ENCODE measurements at regions not wholly inside any gene's neighbourhood (a gene's known extent, or its start where the extent isn't known, plus 50 kb on each side); places are given as distances from the start of the nearest gene placed in this dataset.

- no TSS peak for BruUV-seq (replicated peaks)
- ChIA-PET POLR2A (interaction anchor here (0.6 to 0.7 kb wide), 2 partner anchors 25 to 214 kb away, joined by 3 to 7 read pairs; no protein-coding TSS in a partner anchor), CTCF (no interaction called here)
- no peak for ATAC-seq
- no peak overlapping the region for H3K27ac ChIP-seq (ENCODE audit: low read length)
- H3K9me3 ChIP-seq (ENCODE audit: control insufficient read depth, insufficient read depth, low read depth, low read length): no peaks in the 10 kb centered on the region
- intact Hi-C loops (cut with micrococcal nuclease; ENCODE audit: unreplicated experiment) (no loop called here), in situ Hi-C loops (cut with HindIII; ENCODE audit: low pct_unique_long_range_greater_than_20kb, low sequenced_read_pairs) (no loop called here)
- H3K27me3 ChIP-seq (ENCODE audit: control insufficient read depth, insufficient read depth, low read length): no peaks in the 10 kb centered on the region
- no peaks in the 10 kb centered on the region for H3K36me3 ChIP-seq (ENCODE audit: control insufficient read depth, insufficient read depth, low read length)
- no peaks in the 10 kb centered on the region for H3K4me1 ChIP-seq (ENCODE audit: control insufficient read depth, insufficient read depth, low read length)
- TF ChIP-seq POLR2AphosphoS5 (IDR thresholded peaks at IDR 0.05; ENCODE audit: low read depth, low read length) (no peak), REST (IDR thresholded peaks at IDR 0.05; ENCODE audit: insufficient read depth in 1 of 2, low read depth in 2 of 2, low read length in 1 of 2) (no peak), CTCF (IDR thresholded peaks at IDR 0.05) (no peak), TCF7L2 (IDR thresholded peaks at IDR 0.05; ENCODE audit: low read depth, low read length) (no peak), SIN3A (IDR thresholded peaks at IDR 0.05; ENCODE audit: borderline replicate concordance, insufficient read depth, low read depth, low read length) (no peak)
- H3K4me3 ChIP-seq (ENCODE audit: low read depth in 2 of 2, low read length in 2 of 2): no peak overlapping the region
- DNase-seq (ENCODE audit: low read depth, low spot score): no peak
Measured at GRCh38 chr6:26260110-26260637, 104.8 kb upstream of the BTN3A2 start.

- ChIA-PET CTCF (no interaction called here), POLR2A (interaction anchor here (0.6 to 0.7 kb wide), 2 partner anchors 24 to 213 kb away, joined by 3 to 7 read pairs; no protein-coding TSS in a partner anchor)
- no peaks in the 10 kb centered on the region for H3K27me3 ChIP-seq (ENCODE audit: control insufficient read depth, insufficient read depth, low read length)
- no peak for DNase-seq (ENCODE audit: low read depth, low spot score)
- no peak overlapping the region for H3K4me3 ChIP-seq (ENCODE audit: low read depth in 2 of 2, low read length in 2 of 2)
- no peaks in the 10 kb centered on the region for H3K9me3 ChIP-seq (ENCODE audit: control insufficient read depth, insufficient read depth, low read depth, low read length)
- intact Hi-C loops (cut with micrococcal nuclease; ENCODE audit: unreplicated experiment) (no loop called here), in situ Hi-C loops (cut with HindIII; ENCODE audit: low pct_unique_long_range_greater_than_20kb, low sequenced_read_pairs) (no loop called here)
- H3K4me1 ChIP-seq (ENCODE audit: control insufficient read depth, insufficient read depth, low read length): no peaks in the 10 kb centered on the region
- TF ChIP-seq REST (IDR thresholded peaks at IDR 0.05; ENCODE audit: insufficient read depth in 1 of 2, low read depth in 2 of 2, low read length in 1 of 2): no peak
- no peak for TF ChIP-seq POLR2AphosphoS5 (IDR thresholded peaks at IDR 0.05; ENCODE audit: low read depth, low read length)
- no peak for TF ChIP-seq TCF7L2 (IDR thresholded peaks at IDR 0.05; ENCODE audit: low read depth, low read length)
- TF ChIP-seq CTCF (IDR thresholded peaks at IDR 0.05): no peak
- no peak for TF ChIP-seq SIN3A (IDR thresholded peaks at IDR 0.05; ENCODE audit: borderline replicate concordance, insufficient read depth, low read depth, low read length)
- H3K27ac ChIP-seq (ENCODE audit: low read length): no peak overlapping the region
- no peak for ATAC-seq
- no TSS peak for BruUV-seq (replicated peaks)
- no peaks in the 10 kb centered on the region for H3K36me3 ChIP-seq (ENCODE audit: control insufficient read depth, insufficient read depth, low read length)
Measured at GRCh38 chr6:26260725-26261490, 104.1 kb upstream of the BTN3A2 start.
